ENCODE measurements at regions not wholly inside any gene's neighbourhood (a gene's known extent, or its start where the extent isn't known, plus 50 kb on each side); places are given as distances from the start of the nearest gene placed in this dataset.
"Not testable (repeated sequence)": the region's sequence is repeated elsewhere in the genome, so short reads cannot be mapped to it uniquely, and the experiment has no call there.

DNA sequence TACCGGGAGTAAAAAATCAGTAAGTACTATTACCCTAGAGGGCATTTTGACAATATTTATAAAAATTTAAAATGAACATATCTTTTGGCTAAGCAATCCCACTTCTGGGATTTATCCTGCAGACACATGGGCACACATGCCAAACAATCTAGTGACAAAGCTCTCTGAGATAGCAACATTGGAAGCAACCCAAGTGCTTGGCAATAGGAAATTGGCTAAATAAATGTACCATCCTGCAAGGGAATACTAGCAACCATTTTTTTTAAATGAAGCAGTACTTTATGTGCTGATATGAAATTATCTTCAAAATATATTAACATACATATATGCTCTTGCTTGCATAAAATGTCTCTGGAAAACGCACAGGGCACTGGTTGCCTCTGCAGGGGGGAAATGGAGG is 133.8 kb downstream of the SNX5 start:
- DNase-seq = no peak

DNA sequence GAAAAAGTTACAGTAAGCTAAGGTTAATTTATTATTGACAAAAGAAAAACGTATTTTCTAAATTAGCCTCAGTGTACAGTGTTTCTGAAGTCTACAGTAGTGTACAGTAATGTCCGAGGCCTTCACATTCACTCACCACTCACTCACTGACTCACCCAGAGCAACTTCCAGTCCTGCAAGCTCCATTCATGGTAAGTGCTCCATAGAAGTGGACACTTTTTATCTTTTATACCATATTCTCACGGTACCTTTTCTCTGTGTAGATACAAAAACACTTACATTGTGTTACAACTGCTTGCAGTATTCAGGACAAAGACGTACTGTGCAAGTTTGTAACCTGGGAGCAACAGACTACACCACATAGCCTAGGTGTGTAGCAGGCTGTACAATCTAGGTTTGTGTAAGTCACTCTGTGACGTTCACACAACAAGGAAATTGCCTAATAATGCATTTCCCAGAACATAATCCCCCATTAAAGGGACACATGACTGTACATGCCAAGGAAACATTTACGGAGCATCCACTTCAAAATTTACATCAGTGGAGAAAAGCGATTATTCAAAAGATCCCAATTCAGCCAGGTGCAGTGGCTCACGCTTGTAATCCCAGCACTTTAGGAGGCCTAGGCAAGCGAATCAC is 133.4 kb downstream of the BANF2 start:
- no peak for DNase-seq

DNA sequence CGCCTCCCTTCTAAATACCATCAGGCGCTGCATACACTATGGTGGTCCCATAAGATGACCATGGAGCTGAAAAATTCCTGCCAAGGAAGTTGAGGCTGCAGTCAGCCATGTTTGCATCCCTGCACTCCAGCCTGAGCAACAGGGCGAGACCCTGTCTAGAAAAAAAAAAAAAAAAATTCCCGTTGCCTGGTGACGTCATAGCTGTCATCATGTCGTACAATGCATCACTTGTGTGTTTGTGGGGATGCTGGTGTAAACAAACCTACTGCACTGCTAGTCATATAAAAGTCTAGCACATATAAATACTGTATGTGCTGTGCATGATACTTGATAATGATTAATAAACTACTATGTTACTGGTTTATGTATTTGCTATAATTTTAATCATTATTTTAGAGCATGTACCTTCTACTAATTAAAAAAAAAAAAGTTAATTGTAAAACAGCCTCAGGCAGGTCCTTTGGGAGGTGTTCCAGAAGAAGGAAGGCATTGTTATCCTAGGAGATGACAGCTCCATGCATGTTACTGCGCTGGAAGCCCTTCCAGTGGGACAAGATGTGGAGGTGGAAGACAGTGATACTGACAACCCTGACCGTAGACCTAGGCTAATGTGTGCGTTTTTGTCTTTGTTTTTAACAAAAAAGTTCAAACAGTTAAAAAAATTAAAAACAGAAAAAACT is 132.6 kb downstream of the BANF2 start:
- no peak for DNase-seq

DNA sequence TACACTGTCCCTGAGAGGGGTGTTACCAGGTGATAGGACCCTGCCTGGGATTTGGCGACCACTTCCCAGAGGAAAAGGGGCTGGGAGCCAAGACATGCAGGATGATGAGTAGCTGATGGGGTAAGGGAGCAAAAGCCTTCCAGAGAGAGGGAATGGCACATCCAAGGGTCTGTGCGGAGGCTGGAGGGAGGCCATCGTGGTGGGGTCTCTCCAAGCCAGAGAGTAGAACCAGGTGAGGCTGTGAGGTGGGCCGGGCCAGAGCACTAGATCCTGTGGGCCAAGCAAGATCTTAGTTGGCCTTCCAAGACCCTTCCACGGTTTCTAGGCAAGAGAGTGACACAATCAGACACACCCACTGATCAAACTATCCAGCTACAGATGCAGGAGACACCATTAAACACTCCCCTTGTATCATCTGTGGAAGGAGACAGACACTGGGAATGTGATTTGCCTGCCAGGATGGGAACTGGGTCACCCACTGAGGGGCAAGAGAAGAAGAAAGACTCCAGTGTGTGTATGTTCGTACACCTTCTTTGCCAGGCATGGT is 128.9 kb downstream of the BANF2 start:
- no peak for DNase-seq

DNA sequence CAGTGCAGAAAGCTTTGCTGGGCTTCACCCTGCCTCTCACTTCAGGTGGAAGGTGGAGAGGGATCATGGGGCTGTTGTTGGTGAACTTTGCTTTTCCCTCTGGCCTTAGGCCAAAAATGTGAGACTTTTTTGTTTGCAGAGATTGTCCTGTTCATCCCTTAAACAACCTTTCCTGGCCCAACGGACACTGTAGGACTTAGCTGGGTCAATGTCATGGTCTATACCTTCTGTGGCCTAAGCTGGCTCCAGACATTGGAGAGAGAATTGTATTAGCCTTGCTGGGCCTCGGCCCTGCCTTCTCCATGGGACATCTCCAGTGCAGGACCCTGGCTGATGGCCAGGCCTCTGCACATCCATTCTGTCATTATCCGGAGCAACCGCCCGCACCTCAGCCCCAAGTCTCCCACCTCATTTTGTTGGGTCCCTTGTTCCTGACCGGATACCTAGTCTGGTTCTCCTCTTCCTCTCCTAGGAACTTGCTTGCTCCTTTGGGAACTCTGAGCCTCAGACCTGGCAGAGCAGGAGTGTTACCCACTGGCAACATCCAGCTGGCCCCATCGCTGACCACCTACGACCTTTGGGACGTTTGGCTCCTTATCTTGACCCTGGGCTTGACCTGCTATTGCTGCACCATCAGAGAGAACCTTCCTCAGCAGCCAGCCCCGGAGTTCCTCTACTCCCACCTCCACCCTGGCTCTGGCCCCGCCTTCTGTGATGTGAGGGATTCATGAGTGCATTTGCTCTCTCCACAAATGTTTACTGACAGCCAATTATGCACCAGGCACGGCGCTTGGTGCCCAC is 128.2 kb downstream of the BANF2 start:
- DNase-seq = no peak

DNA sequence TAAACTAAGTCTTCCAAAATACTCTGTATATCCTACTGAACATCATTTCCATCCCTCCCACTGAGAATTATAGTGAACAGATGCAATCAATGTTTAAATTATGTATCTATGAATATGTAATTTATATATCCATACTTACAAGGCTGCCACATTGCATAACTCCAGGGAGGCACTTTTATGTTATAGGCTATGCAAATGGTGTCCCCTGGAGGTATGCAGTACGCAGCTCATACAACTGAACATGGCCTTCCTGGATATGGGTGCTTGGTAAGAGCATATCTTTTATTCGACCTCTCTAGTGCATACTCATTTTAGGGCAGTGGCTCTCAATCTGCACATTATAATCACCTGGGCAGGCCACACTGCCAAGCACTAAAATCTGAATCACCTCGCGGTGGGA is 127.3 kb downstream of the BANF2 start:
- no peak for DNase-seq

DNA sequence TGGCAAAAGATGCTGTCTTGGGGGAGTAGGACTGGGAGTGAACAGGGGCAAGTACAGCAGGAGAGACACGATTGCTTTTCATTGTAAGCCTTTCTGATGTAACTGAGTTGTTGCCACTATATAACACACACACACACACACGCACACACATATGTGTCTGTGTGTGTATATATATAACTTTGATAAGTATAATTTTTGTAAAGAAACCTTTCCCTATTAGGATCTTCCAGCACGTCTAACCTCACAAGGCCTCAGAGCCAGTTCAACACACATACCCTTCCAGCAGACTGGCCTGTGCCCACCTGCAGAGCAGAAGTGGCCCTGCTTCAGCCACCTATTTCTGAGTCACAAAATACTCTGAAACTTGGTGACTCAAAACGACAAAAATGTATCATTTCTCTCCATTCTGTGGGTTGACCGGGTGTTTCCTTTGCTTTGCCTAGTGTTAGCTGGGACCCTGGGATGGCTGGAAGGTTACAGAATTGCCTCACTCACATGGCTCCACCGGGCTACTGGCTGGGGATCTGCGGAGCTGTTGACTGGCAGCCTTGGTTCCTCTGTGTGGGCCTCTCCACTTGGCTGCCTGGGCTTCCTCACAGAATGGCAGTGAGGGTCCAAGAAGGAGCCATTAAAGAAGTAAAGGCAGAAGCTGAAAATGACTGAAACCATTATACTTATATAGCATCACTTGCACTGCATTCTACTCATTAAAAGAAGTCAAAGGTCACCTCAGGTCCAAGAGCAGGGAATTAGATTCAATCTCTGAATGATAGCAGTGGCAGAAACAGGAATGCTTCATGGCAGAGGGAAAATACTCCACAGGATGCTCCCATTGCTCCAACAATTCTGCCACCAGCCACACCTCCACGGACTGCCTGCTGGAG is 126.4 kb downstream of the BANF2 start:
- DNase-seq = no peak

DNA sequence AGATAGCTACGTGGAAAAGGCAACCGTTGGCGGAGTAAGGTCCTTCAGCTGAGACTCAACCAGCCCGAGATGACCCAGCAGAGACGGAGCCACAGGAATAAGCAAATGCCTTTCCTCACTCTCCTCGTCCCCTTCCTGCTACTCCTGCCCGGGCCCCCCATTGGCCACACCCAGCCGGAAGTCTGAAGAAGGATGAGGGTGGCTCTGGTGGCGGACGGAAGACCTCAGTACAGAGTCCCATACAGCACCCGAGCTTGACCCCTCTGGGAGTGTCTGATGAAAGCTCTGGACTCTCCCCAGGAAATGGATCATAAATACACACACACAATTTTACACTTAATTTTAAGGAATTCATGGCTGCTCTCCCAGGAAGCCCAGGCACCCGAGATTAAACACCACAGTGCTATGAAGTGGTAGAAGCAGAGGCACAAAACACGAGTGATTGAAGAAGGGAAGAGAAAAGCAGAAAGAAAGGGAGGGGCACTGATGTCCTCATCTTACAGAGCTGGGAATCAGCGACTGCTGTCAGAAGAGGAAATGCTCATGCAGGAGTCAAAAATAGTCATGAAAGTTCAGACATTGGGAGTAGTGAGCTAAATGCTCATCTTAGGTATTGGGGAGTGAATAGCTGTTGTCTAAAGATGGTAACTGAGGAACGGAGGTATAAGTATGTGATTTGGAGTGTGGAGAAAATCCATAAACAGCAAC is 125.6 kb downstream of the BANF2 start:
- DNase-seq = no peak

DNA sequence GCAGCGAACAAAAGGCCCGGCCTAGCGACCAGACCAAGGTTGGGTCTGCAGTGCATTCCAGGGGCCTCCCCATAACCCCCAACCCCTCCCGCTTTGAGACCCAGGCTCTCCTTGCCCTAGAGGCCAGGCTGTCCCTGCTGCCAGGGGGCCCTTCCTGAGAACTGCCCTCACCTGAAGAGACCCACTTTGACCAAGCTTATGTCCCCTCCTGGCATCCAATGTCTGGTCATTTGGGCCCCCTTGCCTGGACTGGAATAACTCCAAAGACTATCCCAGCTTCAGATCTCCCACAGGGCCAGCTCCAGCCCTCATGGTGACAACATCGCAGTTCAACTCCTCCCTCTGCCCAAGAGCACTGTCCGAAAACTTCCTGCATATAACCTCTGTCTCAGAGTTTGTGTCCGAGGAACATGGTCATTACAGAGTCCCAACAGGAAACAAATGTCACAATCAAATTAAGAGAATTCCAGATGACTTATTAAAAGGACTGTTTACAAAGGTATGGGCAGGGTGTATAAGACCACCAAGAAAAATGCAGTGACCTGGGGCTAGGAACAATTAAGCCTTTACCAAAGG is 125.0 kb downstream of the BANF2 start:
- no peak for DNase-seq

DNA sequence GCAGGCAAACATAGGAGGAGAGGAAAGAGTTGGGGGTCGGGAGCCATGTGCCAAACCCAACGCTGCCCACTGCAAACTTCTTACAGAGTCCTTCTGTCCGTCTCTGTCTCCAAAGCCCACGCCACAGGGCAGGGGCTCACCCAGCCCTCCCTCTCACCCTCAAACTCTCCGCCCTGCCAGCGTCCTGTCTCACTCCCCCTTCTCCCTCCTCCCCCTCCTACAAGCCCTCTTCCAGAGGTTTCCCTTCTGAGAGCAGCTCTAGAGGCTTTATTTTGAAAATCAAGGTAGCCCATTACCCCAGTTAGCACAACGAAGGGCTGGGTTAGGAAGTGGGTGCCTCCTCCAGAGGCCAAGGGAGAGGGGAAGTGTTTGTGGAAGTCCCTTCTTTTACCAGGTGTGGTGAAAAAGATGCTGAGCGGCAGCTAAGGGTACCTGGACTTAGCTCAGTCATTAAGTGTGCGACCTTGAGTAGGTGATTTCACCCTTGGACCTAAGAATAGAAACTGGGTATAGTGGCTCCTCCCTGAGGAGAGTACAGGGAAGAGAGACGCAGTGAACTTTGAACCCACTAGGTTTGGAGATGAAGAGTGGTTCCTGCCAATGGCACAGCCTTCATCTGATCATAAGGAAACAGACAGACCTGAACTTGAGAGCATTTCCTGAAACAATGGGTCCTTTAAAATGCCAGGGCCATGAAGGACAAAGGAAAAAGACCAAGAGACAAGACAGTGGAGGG is 123.8 kb downstream of the BANF2 start:
- DNase-seq = no peak

DNA sequence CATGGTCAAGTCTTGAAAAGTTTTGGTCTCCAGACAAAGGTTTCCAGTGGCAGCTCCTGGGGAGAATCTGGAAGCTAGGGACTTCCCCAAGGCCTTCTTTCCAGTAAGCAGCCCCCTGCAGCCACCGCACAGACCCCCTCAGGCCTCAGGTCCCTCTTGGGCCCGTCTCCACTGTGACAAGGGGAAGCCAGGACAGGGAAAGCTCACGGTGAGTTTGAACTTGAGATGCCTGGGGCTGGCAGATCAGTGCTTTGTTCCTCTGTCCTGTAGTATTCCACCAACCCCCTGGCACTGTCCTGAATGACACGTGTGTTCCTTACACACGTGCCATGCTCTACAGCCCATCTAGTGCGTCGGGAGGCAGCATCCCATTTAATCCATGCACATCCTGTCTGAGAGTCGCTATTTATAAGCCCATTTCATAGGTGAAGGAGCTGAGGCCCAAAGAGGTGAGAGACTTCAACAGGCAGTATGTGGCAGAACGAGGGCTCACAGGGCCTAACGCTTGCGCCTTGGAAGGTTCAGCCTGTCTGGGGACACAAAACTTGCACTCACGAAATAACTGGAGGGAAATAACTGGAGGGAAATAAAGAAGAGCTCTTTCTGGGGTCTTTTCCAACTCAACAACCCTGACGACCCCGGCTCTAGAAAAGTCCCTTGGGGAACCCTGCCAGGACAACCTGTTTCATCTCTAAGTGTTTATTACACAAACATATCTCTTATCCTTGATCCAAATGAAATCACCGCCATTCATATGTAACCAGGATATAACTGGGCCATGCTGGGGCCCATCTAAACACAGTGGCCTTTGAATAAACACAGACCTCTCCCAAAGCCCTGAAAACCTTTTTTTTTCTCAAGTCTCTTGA is 123.0 kb downstream of the BANF2 start:
- DNase-seq = no peak

DNA sequence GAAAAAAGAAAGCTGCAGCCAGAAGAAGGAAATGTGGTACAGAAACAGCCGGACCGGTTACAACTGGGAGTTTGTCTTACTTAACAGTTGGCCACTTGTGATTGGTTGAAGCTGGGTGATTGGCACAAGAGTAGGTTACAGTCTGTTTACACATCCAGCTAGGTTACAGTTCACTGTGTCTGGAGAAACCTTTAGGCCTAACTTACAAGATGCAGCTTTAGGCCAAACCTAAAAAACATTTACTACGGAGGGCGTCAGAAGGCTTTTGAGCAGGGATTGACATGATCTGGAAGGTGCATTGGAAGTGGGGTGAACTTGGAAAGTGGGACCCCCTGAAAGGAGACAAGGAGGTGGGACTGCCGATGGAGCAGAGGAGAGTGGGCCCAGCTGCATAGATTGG is 122.3 kb downstream of the BANF2 start:
- DNase-seq = no peak

DNA sequence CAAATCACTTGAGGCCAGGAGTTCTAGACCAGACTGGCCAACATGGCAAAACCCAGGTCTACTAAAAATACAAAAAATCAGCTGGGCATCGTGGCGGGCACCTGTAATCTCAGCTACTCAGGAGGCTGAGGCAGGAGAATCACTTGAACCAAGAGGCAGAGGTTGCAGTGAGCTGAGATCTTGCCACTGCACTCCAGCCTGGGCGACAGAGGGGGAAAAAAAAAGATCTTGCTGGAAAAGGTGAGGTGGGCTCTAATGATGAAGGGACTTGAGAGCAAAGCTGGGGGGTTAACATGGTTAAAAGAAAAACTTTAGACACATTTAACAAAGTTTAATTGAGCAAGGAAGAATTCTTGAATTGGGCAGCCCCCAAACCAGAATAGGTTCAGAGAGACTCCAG is 121.8 kb downstream of the BANF2 start:
- DNase-seq = not testable (repeated sequence)

DNA sequence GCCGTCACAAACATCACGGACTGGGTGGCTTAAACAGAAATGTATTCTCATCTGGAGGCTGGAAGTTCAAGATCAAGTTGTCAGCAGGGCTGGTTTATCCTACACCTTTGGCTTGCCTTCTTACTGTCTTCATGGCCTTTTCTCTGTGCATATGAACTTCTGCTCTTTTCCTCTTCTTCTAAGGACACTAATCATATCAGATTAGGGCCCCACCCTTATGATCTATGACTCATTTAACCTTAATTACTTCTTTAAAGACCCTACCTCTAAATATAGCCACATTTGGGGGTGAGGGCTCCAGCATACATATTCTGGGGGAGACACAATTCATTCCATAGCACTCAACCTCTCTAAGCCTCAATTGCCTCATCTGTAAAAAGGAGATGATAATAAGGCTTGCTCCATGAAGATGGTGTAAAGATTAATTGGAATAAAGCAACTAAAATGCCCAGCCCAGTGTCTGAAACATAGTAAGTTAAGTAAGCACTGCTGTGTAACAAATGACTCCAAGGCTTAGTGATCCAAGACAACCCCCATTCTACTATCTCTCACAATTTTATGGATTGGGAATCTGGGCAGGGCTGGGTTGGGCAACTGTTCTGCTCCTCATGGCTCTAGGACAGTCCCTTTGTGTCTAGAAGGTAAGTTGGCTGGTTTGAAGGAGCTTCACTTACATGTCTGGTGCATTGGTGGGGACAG is 119.8 kb downstream of the BANF2 start:
- no peak for DNase-seq

DNA sequence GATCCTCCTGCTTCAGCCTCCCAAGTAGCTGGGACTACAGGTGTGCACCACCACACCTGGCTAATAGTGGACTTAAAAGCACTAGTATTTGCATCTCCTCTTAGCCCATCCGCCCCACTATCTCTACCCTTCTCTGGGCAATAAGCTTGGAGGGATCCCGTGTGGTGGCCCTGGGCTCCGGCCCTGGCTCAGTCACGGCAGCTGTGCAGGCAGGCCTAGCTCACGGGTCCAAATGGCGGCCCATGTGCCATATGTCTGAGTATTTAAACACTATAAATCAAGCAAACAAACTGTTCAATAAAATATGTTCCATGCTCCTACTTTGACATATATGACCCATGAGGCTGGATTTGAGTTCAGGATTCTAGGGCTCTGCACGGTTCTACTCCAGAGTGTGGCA is 118.4 kb downstream of the BANF2 start:
- DNase-seq = no peak

DNA sequence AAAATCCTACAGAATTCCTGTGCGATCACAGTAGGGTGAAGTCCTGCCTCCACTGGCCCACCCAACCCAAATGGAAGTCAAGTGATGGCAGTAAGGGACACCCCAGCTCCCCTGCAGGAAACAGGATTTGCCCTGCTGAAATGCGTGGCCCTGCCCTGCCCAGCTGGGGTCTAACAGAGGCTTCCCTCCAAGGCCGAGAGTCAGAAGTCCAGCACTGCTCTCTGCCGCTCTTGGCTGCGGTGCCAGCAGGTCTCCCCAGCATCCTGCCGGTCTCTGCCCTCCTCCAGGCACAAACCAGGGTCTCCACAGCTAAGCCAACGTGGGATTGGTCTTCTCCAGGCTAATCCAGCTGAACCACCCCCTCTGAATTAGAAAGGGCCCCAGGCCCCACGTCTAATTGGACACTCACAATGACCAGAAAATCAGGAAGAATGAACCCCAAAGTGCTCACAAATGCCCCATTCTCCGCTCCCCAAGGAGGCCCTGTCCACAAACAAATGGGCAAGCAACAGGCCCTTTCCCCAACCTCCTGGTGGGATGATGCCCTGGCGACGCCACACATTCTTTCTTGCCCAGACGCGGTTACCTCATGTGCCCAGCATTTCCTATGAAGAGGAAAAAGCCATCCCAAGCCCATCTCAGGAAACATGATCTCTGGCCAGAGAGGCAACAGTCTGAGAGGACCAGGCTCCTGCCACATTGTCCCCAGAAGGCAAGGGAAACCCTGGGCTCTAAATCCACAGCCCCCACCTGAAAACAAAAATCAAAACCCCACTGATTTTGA is 117.2 kb downstream of the BANF2 start:
- no peak for DNase-seq

DNA sequence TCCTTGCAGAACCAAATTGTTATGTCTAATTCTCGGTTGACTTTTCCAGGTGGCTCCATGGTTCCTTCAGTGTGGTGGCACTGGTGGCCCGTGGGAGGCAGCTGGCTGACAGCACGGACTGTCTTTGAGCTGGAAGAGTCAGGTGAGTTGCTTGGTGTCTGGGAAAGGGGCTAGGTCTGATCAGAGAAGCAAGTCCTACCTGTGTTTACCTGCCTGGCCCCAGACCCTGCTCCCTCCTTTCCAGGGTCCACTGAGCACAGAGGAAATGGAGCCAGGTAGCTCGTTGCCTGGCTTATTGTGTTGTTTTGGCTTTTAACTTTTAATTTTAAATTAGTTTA is 111.8 kb downstream of the BANF2 start:
- no peak for DNase-seq

DNA sequence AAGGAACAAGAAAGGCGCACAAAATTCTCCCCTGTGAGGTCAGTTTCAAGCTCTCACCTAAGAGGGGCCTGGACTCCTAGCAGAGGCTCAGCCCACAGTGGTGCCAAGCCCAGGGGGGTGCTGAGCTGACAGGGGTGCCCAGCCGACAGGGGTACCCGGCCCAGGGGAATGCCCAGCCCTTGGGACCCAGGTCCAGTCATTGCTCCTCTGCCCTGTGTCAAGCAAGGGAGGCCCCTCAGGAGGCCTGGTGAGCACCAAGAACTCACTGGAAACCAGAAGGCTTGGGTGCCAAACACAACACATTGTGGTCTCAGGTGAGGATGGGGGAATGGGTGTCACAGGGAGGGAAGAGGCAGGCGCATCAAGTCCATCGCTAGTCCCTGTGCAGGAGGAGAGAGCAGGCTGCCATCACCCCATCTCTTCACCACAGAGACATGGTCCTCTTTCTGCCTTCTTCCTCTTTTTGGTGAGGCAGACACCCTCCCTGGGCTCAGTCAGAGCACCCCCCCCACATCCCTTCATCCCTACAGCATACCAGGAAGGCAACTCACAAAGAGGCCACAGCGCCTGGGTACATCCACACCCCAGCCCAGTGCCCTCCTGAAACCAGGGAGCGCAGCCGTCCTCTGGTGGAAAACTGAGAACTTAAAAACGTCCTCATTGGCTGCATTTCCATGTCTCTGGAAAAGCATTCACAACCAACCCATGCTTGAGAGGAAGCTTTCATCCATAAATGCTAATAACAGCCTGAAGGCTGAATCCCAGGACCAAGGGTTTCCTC is 111.3 kb downstream of the BANF2 start:
- DNase-seq = no peak

All from activated effector memory CD4-positive, alpha-beta T cell treated with Interleukin-2 at 50 U/mL for 16 hours (primary cell).